Neural cell (in vitro differentiated cells): ENCODE measurements at regions not wholly inside any gene's neighbourhood (a gene's known extent, or its start where the extent isn't known, plus 50 kb on each side); places are given as distances from the start of the nearest gene placed in this dataset.

Experiments
- H2AFZ ChIP-seq: fragments of 200-600, 300-800 bp; sonication (generic), shearing (Covaris generic); 2 replicates; pipeline ENCODE4 v1.6.0; 2014; ENCODE audit warnings: low read depth, mild to moderate bottlenecking, antibody characterized with exemption, low read length, moderate library complexity
- H3F3A ChIP-seq: fragments of 200-600 bp; shearing (Covaris generic); 2 replicates; pipeline ENCODE4 v1.6.1; 2016; ENCODE audit warnings: mild to moderate bottlenecking, moderate library complexity, mixed read lengths, antibody characterized with exemption, low read length; ENCODE audit not compliant: insufficient read depth, poor library complexity, severe bottlenecking
- H3K27ac ChIP-seq: fragments of 200-600, 300-800 bp; sonication (generic), shearing (Covaris generic); 2 replicates; pipeline ENCODE4 v1.5.1; 2014; ENCODE audit warnings: mild to moderate bottlenecking, low read length, moderate library complexity
- H3K27me3 ChIP-seq: fragments of 300-800, 200-600 bp; sonication (generic), shearing (Covaris generic); 2 replicates; pipeline ENCODE4 v1.6.0; 2014; ENCODE audit warnings: mild to moderate bottlenecking, low read depth, low read length, moderate library complexity; ENCODE audit not compliant: insufficient read depth
- H3K36me3 ChIP-seq: fragments of 300-800, 200-600 bp; sonication (generic), shearing (Covaris generic); 2 replicates; pipeline ENCODE4 v1.5.1; 2014; ENCODE audit warnings: mild to moderate bottlenecking, antibody characterized with exemption, low read length, moderate library complexity; ENCODE audit not compliant: insufficient read depth
- H3K4me2 ChIP-seq: fragments of 300-800, 200-600 bp; sonication (generic), shearing (Covaris generic); 2 replicates; pipeline ENCODE4 v1.6.0; 2014; ENCODE audit warnings: mild to moderate bottlenecking, low read length
- H3K4me3 ChIP-seq: fragments of 300-800, 200-600 bp; sonication (generic), shearing (Covaris generic); 2 replicates; pipeline ENCODE4 v1.5.1; 2014; ENCODE audit warnings: mild to moderate bottlenecking, low read length, moderate library complexity
- H3K79me2 ChIP-seq: fragments of 200-600 bp; shearing (Covaris generic); replicated peaks from 2 replicates; pipeline ENCODE4 v1.6.0; 2014; ENCODE audit warnings: mild to moderate bottlenecking, low read length, moderate library complexity; ENCODE audit not compliant: insufficient read depth
- H3K9ac ChIP-seq: fragments of 300-800, 200-600 bp; sonication (generic), shearing (Covaris generic); 2 replicates; pipeline ENCODE4 v1.6.1; 2016; ENCODE audit warnings: mild to moderate bottlenecking, low read length, mixed read lengths
- H3K9me2 ChIP-seq: fragments of 200-600 bp; shearing (Covaris generic); 2 replicates; pipeline ENCODE4 v1.6.1; 2016; ENCODE audit warnings: mild to moderate bottlenecking, low read length, mixed read lengths; ENCODE audit not compliant: insufficient read depth
- H3K9me3 ChIP-seq: fragments of 200-600, 300-800 bp; sonication (generic), shearing (Covaris generic); 2 replicates; pipeline ENCODE4 v1.6.1; 2016; ENCODE audit warnings: mild to moderate bottlenecking, mixed run types, low read length, moderate library complexity, mixed read lengths
- H4K20me1 ChIP-seq: fragments of 200-600 bp; shearing (Covaris generic); 2 replicates; pipeline ENCODE4 v1.6.1; 2016; ENCODE audit warnings: mild to moderate bottlenecking, mixed run types; ENCODE audit not compliant: insufficient read depth
- EP300 ChIP-seq: fragments of 450-650 bp; conservative IDR thresholded peaks from 2 replicates; pipeline ENCODE4 v1.6.1; 2014; ENCODE audit warnings: antibody characterized with exemption, mild to moderate bottlenecking, moderate library complexity; ENCODE audit not compliant: poor library complexity, severe bottlenecking
- EZH2 ChIP-seq: fragments of 200-600, 300-800 bp; shearing (Covaris generic), sonication (generic); IDR thresholded peaks from 2 replicates; pipeline ENCODE4 v1.6.1; 2014; ENCODE audit warnings: antibody characterized with exemption, low read length, borderline replicate concordance, mild to moderate bottlenecking; ENCODE audit not compliant: insufficient read depth, poor library complexity, severe bottlenecking
- MXI1 ChIP-seq: fragments of 450-650 bp; conservative IDR thresholded peaks from 2 replicates; pipeline ENCODE4 v1.6.1; 2014; ENCODE audit warnings: antibody characterized with exemption, mild to moderate bottlenecking; ENCODE audit not compliant: poor library complexity, severe bottlenecking
- POLR2AphosphoS5 ChIP-seq: IDR thresholded peaks from 2 replicates; pipeline ENCODE4 v1.6.1; 2012
- RAD21 ChIP-seq: fragments of 450-650 bp; conservative IDR thresholded peaks from 2 replicates; pipeline ENCODE4 v1.6.1; 2014; ENCODE audit warnings: antibody characterized with exemption, mild to moderate bottlenecking, moderate library complexity
- SMC3 ChIP-seq: fragments of 450-650 bp; conservative IDR thresholded peaks from 2 replicates; pipeline ENCODE4 v1.6.1; 2014; ENCODE audit warnings: antibody characterized with exemption, mild to moderate bottlenecking, moderate library complexity; ENCODE audit not compliant: poor library complexity
- TAF1 ChIP-seq: IDR thresholded peaks from 2 replicates; pipeline ENCODE4 v1.6.1; 2012; ENCODE audit warnings: low read depth
- TF ChIP-seq, protein P1 (sequence below): fragments of 450-650 bp; IDR thresholded peaks from 2 replicates; pipeline ENCODE4 v1.5.1; 2014; ENCODE audit warnings: antibody characterized with exemption, mild to moderate bottlenecking, moderate library complexity; ENCODE audit not compliant: poor library complexity, severe bottlenecking
- TF ChIP-seq, protein P2 (sequence below): IDR thresholded peaks from 2 replicates; pipeline ENCODE4 v1.6.1; 2012; ENCODE audit warnings: borderline replicate concordance

- no peak overlapping the region for H3K9ac ChIP-seq
- H3K36me3 ChIP-seq, result no peaks in the 10 kb centered on the region
- no peaks in the 10 kb centered on the region for H4K20me1 ChIP-seq
- H3K4me2 ChIP-seq, result no peak overlapping the region
- H3K79me2 ChIP-seq, result no peaks in the 10 kb centered on the region
- H3F3A ChIP-seq, result no peaks in the 10 kb centered on the region
- H3K9me3 ChIP-seq, result no peaks in the 10 kb centered on the region
- no peak overlapping the region for H3K4me3 ChIP-seq
- no peak for TF ChIP-seq EZH2
- no peak for TF ChIP-seq TAF1
- TF ChIP-seq RAD21, result no peak
- no peak for TF ChIP-seq EP300
- TF ChIP-seq, protein P1, sequence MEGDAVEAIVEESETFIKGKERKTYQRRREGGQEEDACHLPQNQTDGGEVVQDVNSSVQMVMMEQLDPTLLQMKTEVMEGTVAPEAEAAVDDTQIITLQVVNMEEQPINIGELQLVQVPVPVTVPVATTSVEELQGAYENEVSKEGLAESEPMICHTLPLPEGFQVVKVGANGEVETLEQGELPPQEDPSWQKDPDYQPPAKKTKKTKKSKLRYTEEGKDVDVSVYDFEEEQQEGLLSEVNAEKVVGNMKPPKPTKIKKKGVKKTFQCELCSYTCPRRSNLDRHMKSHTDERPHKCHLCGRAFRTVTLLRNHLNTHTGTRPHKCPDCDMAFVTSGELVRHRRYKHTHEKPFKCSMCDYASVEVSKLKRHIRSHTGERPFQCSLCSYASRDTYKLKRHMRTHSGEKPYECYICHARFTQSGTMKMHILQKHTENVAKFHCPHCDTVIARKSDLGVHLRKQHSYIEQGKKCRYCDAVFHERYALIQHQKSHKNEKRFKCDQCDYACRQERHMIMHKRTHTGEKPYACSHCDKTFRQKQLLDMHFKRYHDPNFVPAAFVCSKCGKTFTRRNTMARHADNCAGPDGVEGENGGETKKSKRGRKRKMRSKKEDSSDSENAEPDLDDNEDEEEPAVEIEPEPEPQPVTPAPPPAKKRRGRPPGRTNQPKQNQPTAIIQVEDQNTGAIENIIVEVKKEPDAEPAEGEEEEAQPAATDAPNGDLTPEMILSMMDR, result no peak
- TF ChIP-seq, protein P2, sequence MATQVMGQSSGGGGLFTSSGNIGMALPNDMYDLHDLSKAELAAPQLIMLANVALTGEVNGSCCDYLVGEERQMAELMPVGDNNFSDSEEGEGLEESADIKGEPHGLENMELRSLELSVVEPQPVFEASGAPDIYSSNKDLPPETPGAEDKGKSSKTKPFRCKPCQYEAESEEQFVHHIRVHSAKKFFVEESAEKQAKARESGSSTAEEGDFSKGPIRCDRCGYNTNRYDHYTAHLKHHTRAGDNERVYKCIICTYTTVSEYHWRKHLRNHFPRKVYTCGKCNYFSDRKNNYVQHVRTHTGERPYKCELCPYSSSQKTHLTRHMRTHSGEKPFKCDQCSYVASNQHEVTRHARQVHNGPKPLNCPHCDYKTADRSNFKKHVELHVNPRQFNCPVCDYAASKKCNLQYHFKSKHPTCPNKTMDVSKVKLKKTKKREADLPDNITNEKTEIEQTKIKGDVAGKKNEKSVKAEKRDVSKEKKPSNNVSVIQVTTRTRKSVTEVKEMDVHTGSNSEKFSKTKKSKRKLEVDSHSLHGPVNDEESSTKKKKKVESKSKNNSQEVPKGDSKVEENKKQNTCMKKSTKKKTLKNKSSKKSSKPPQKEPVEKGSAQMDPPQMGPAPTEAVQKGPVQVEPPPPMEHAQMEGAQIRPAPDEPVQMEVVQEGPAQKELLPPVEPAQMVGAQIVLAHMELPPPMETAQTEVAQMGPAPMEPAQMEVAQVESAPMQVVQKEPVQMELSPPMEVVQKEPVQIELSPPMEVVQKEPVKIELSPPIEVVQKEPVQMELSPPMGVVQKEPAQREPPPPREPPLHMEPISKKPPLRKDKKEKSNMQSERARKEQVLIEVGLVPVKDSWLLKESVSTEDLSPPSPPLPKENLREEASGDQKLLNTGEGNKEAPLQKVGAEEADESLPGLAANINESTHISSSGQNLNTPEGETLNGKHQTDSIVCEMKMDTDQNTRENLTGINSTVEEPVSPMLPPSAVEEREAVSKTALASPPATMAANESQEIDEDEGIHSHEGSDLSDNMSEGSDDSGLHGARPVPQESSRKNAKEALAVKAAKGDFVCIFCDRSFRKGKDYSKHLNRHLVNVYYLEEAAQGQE, result no peak
- no peak for TF ChIP-seq MXI1
- TF ChIP-seq SMC3, result no peak
- no peak overlapping the region for H3K27ac ChIP-seq
- no peaks in the 10 kb centered on the region for H3K9me2 ChIP-seq
- no peak overlapping the region for H2AFZ ChIP-seq
- no peaks in the 10 kb centered on the region for H3K27me3 ChIP-seq
These were observed 201.4 kb upstream of the CTNNB1 start for GRCh38 chr3:40997711-40998519.

DNA sequence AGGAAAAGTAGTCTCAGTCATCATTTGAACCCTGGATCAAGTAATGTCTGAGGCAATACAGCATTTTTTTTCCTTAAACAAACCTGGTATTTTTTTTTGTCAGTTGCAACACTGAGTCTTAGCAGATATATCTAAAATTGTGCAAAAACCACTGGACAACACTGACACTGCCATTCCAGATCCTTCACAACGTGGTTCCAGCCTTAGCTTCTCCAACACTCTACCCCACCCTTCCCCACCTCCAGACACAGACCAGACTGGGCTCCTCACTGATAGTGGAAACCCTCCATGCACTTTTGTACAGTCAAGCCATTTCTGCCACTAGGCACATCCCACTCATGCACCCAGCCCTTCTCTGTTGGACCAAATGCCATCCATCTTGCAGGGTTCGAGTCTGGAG lies 199.6 kb upstream of the CTNNB1 start:
- H3F3A ChIP-seq, result no peaks in the 10 kb centered on the region
- no peak overlapping the region for H3K9ac ChIP-seq
- H3K4me3 ChIP-seq, result no peak overlapping the region
- H3K79me2 ChIP-seq, result no peaks in the 10 kb centered on the region
- no peaks in the 10 kb centered on the region for H3K27me3 ChIP-seq
- TF ChIP-seq TAF1 (no peak), EZH2 (no peak), MXI1 (no peak), EP300 (no peak), POLR2AphosphoS5 (no peak), RAD21 (no peak), SMC3 (no peak)
- TF ChIP-seq, protein P2, result no peak
- TF ChIP-seq, protein P1, result no peak
- no peaks in the 10 kb centered on the region for H3K9me3 ChIP-seq
- H3K4me2 ChIP-seq, result no peak overlapping the region
- H3K27ac ChIP-seq, result no peak overlapping the region
- no peaks in the 10 kb centered on the region for H4K20me1 ChIP-seq
- H2AFZ ChIP-seq, result no peak overlapping the region
- no peaks in the 10 kb centered on the region for H3K9me2 ChIP-seq
- no peaks in the 10 kb centered on the region for H3K36me3 ChIP-seq
